ENCODE measurements at regions not wholly inside any gene's neighbourhood (a gene's known extent, or its start where the extent isn't known, plus 50 kb on each side); places are given as distances from the start of the nearest gene placed in this dataset.

GRCh38 chr7:152523916-152524315 is 88.1 kb upstream of the KMT2C start:
- H3K9ac ChIP-seq (ENCODE audit: low read depth, low read length, poor library complexity, severe bottlenecking), result no peak overlapping the region
- H3K4me2 ChIP-seq (ENCODE audit: low read depth, low read length, poor library complexity, severe bottlenecking), result no peak overlapping the region
- no peaks in the 10 kb centered on the region for H4K20me1 ChIP-seq (ENCODE audit: insufficient read depth, low read length, poor library complexity, severe bottlenecking)
- H2AFZ ChIP-seq (ENCODE audit: low read length), result no peak overlapping the region
- no peaks in the 10 kb centered on the region for H3K27me3 ChIP-seq (ENCODE audit: insufficient read depth, low read length, poor library complexity, severe bottlenecking)
- H3K79me2 ChIP-seq (ENCODE audit: insufficient read depth, low read length), result no peaks in the 10 kb centered on the region
- no peak for TF ChIP-seq EZH2phosphoT487 (IDR thresholded peaks at IDR 0.05; ENCODE audit: borderline replicate concordance)
- no peak for TF ChIP-seq CTCF (conservative IDR thresholded peaks at IDR 0.05; ENCODE audit: low read length)
- H3K9me2 ChIP-seq (replicated peaks; ENCODE audit: low read depth, low read length), result no peaks in the 10 kb centered on the region
- H3K9me3 ChIP-seq (ENCODE audit: insufficient read depth, low read depth, low read length), result no peaks in the 10 kb centered on the region
- no peak overlapping the region for H3K4me3 ChIP-seq (ENCODE audit: low read length, poor library complexity, severe bottlenecking)
- H3K36me3 ChIP-seq (ENCODE audit: insufficient read depth, low read length), result no peaks in the 10 kb centered on the region
- H3F3A ChIP-seq (ENCODE audit: low read depth), result no peaks in the 10 kb centered on the region
- H3K4me1 ChIP-seq (ENCODE audit: insufficient read depth, low read length, poor library complexity, severe bottlenecking), result no peaks in the 10 kb centered on the region

DNA sequence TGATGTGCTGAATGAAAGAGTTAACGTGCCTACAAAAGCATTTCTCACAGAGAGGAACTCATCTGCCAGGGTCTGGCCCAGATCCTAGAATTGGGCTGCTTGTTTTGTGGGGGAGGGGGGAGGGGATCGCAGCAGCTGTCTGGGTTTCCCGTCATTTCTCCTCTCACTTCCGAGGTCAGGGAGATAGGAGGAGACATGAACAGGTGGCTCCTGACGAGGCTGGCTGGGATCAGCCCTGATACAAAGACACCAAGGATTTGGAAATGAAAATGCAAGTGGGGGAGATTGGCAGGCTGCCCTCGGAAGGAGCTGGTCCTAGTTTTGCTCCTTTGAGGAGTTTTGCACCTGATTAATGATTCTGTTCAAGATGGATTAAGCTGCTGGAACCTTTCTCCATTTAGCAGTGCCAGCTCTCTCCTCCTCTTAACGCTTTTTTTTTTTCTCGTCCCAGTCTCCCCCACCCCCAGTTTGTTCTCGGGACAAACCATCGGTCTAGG is 86.8 kb upstream of the KMT2C start:
- Histone ChIP-seq H3F3A (ENCODE audit: low read depth) (no peaks in the 10 kb centered on the region), H3K9me3 (ENCODE audit: insufficient read depth, low read depth, low read length) (no peaks in the 10 kb centered on the region), H3K9me2 (replicated peaks; ENCODE audit: low read depth, low read length) (no peaks in the 10 kb centered on the region), H3K27me3 (ENCODE audit: insufficient read depth, low read length, poor library complexity, severe bottlenecking) (no peaks in the 10 kb centered on the region), H3K4me1 (ENCODE audit: insufficient read depth, low read length, poor library complexity, severe bottlenecking) (no peaks in the 10 kb centered on the region), H4K20me1 (ENCODE audit: insufficient read depth, low read length, poor library complexity, severe bottlenecking) (no peaks in the 10 kb centered on the region), H2AFZ (ENCODE audit: low read length) (no peak overlapping the region), H3K4me3 (ENCODE audit: low read length, poor library complexity, severe bottlenecking) (no peak overlapping the region), H3K9ac (ENCODE audit: low read depth, low read length, poor library complexity, severe bottlenecking) (no peak overlapping the region), H3K79me2 (ENCODE audit: insufficient read depth, low read length) (no peaks in the 10 kb centered on the region), H3K36me3 (ENCODE audit: insufficient read depth, low read length) (no peaks in the 10 kb centered on the region), H3K4me2 (ENCODE audit: low read depth, low read length, poor library complexity, severe bottlenecking) (no peak overlapping the region)
- TF ChIP-seq CTCF (conservative IDR thresholded peaks at IDR 0.05; ENCODE audit: low read length), result no peak
- no peak for TF ChIP-seq EZH2phosphoT487 (IDR thresholded peaks at IDR 0.05; ENCODE audit: borderline replicate concordance)

DNA sequence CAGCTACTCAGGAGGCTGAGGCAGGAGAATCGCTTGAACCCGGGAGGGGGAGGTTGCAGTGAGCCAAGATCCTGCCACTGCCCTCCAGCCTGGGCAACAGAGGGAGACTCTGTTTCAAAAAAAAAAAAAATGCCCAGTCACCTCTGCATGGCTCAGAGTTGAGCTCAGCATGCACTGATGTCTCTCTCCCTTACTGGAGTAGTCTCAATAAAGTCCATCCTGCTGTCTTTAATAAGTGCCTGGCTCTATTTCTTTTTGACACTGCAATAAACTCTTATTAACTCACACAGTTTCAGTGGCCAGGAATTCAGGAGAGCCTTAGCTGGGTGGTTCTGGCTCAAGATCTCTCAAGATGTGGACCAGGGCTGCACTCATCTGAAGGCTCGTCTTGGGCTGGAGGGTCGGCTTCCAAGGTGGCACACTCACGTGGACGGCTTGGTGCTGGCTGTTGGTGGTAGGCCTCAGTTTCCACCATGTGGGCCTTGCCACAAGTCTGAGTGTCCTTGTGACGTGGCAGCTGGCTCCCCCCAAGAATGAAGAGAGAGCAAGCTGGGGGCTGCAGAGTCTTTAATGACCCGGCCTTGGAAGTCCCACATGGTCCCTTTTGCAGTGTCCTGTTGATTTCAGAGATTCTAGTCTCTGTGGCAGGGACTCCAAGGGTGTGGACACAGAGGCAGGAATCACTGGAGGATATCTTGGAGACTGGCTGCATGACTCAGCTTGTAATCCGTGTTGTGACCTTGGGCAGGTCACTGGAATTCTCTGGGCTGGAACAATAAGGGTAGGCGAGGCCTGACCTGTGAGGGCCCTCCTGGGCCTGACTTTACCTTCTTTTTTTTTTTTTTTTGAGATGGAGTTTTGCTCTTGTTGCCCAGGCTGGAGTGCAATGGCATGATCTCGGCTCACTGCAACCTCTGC is 85.9 kb upstream of the KMT2C start:
- Histone ChIP-seq H3K4me2 (ENCODE audit: low read depth, low read length, poor library complexity, severe bottlenecking) (no peak overlapping the region), H3K36me3 (ENCODE audit: insufficient read depth, low read length) (no peaks in the 10 kb centered on the region), H3K9ac (ENCODE audit: low read depth, low read length, poor library complexity, severe bottlenecking) (no peak overlapping the region), H3K9me2 (replicated peaks; ENCODE audit: low read depth, low read length) (no peaks in the 10 kb centered on the region), H3K4me1 (ENCODE audit: insufficient read depth, low read length, poor library complexity, severe bottlenecking) (no peaks in the 10 kb centered on the region), H3K4me3 (ENCODE audit: low read length, poor library complexity, severe bottlenecking) (no peak overlapping the region), H3K9me3 (ENCODE audit: insufficient read depth, low read depth, low read length) (no peaks in the 10 kb centered on the region), H2AFZ (ENCODE audit: low read length) (no peak overlapping the region), H3K27me3 (ENCODE audit: insufficient read depth, low read length, poor library complexity, severe bottlenecking) (no peaks in the 10 kb centered on the region), H3F3A (ENCODE audit: low read depth) (no peaks in the 10 kb centered on the region), H4K20me1 (ENCODE audit: insufficient read depth, low read length, poor library complexity, severe bottlenecking) (no peaks in the 10 kb centered on the region), H3K79me2 (ENCODE audit: insufficient read depth, low read length) (no peaks in the 10 kb centered on the region)
- no peak for TF ChIP-seq EZH2phosphoT487 (IDR thresholded peaks at IDR 0.05; ENCODE audit: borderline replicate concordance)
- no peak for TF ChIP-seq CTCF (conservative IDR thresholded peaks at IDR 0.05; ENCODE audit: low read length)

Measured in Loucy (cell line).